GM12865 (cell line): ENCODE measurements at regions not wholly inside any gene's neighbourhood (a gene's known extent, or its start where the extent isn't known, plus 50 kb on each side); places are given as distances from the start of the nearest gene placed in this dataset.
A peak's percentile ranks its signal among the peaks of the same experiment; 100 is the strongest.
"Not testable (repeated sequence)": the region's sequence is repeated elsewhere in the genome, so short reads cannot be mapped to it uniquely, and the experiment has no call there.

Experiments
- DNase-seq: peaks from one replicate; pipeline ENCODE4 v3.0.0; 2010; ENCODE audit warnings: low read depth
- H3K4me3 ChIP-seq: 2 replicates; pipeline ENCODE4 v1.5.1; 2011; ENCODE audit warnings: mild to moderate bottlenecking, low read depth, low read length, control low read depth
- TF ChIP-seq, protein P1 (sequence below): IDR thresholded peaks from 2 replicates; pipeline ENCODE4 v1.5.1; 2011; ENCODE audit warnings: low read length, control low read depth, low read depth, inconsistent platforms; ENCODE audit not compliant: insufficient read depth; ENCODE audit errors: missing control alignments

- H3K4me3 ChIP-seq = no peak overlapping the region
- DNase-seq = no peak
- TF ChIP-seq, protein P1, sequence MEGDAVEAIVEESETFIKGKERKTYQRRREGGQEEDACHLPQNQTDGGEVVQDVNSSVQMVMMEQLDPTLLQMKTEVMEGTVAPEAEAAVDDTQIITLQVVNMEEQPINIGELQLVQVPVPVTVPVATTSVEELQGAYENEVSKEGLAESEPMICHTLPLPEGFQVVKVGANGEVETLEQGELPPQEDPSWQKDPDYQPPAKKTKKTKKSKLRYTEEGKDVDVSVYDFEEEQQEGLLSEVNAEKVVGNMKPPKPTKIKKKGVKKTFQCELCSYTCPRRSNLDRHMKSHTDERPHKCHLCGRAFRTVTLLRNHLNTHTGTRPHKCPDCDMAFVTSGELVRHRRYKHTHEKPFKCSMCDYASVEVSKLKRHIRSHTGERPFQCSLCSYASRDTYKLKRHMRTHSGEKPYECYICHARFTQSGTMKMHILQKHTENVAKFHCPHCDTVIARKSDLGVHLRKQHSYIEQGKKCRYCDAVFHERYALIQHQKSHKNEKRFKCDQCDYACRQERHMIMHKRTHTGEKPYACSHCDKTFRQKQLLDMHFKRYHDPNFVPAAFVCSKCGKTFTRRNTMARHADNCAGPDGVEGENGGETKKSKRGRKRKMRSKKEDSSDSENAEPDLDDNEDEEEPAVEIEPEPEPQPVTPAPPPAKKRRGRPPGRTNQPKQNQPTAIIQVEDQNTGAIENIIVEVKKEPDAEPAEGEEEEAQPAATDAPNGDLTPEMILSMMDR = no peak
These were observed 80.3 kb downstream of the UFM1 start for GRCh38 chr13:38429916-38430315.

GRCh38 chr13:38430796-38431195, 81.1 kb downstream of the UFM1 start:
- H3K4me3 ChIP-seq = no peak overlapping the region
- no peak for DNase-seq
- TF ChIP-seq, protein P1 = no peak

DNA sequence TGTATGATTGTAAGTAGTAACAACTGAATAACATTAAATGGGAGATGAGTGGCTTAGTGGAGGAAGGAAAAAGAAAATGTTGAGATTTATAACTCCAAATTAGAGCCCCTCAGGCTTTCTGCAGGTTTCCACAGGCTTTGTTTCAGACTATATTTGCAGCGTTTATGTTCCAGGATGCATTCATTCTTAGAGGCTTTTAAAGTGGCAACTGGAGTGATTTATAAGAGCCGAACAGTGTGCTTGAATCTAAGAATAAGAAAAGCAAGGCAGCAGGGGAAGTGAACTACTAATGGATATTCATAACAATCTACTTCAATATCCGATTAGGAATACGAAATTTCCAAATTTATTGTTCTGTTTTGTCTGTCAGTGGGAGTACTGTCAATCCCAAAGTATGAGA, 91.0 kb downstream of the UFM1 start:
- H3K4me3 ChIP-seq = no peak overlapping the region
- TF ChIP-seq, protein P1 = no peak
- DNase-seq = no peak

DNA sequence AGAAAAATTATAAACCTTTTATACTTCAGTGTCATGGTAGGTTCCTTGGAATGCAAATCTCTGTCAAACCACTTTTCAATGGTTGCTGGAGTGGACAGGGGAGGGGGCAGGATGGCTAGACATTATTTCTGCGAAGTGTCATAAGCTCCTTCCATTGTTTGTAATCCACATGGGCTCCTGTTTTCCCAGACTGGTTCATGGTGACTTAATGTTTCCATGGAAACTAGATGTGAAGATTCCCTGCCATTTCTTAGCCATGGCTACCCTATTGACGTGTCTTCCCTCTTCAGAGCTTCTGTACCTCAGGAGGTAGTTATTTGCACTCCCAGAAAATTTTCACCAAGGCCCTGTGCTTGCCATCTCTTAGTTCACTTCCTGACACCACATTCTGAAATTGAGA, 95.3 kb downstream of the UFM1 start:
- H3K4me3 ChIP-seq = no peak overlapping the region
- no peak for DNase-seq
- TF ChIP-seq, protein P1 = no peak

DNA sequence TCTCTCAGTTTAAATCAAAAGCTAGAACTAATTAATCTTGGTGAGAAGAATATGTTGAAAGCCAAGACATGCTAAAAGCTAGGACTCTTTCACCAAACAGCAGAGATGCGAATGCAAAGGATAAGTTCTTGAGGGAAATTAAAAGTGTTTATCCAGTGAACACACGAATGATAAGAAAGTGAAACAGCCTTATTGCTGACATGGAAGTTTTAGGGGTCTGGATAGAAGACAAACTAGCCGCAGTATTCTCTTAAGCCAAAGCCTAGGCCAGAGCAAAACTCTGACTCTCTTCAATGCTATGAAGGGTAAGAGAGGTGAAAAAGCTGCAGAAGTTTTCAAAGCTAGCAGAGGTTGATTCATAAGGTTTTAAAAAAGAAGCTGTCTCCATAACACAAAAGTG, 103.0 kb downstream of the UFM1 start:
- H3K4me3 ChIP-seq = no peak overlapping the region

GRCh38 chr13:38462605-38463004, 113.0 kb downstream of the UFM1 start:
- DNase-seq = peak; percentile 26
- no peak overlapping the region for H3K4me3 ChIP-seq
- TF ChIP-seq, protein P1 = no peak

More for the DNA sequence above, 103.0 kb downstream of the UFM1 start:
- no peak for DNase-seq
- TF ChIP-seq, protein P1 = no peak

GRCh38 chr13:38463048-38463447, 113.4 kb downstream of the UFM1 start:
- H3K4me3 ChIP-seq = no peak overlapping the region
- DNase-seq = no peak
- TF ChIP-seq, protein P1 = no peak

DNA sequence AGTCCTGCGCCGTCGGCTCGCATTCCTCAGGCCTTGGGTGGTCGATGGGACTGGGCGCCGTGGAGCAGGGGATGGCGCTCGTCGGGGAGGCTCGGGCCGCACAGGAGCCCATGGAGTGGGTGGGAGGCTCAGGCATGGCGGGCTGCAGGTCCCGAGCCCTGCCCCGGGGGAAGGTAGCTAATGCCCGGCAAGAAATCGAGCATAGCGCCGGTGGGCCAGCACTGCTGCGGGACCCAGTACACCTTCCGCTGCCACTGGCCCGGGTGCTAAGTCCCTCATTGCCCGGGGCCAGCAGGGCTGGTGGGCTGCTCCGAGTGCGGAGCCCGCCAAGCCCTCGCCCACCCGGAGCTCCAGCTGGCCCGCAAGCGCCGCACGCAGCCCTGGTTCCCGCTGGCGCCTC, 122.8 kb downstream of the UFM1 start:
- H3K4me3 ChIP-seq, DNase-seq: not testable (repeated sequence)
